Activated B cell treated with CpG ODN at 0.5 μM for 24 hours (primary cell): ENCODE measurements at regions not wholly inside any gene's neighbourhood (a gene's known extent, or its start where the extent isn't known, plus 50 kb on each side); places are given as distances from the start of the nearest gene placed in this dataset.

Experiments
- ATAC-seq: fragments of 200-7000 bp; cut with Tn5 transposase; one replicate; pipeline ENCODE4 v1.10.0; 2021; ENCODE audit warnings: low read depth, mild to moderate bottlenecking, moderate library complexity
- CTCF ChIA-PET: fragments of 350-600 bp; sonication (Branson Sonifier 250); formaldehyde crosslinking; loops from one replicate; lab custom pipeline; 2021; ENCODE audit warnings: antibody characterized with exemption; lab: Charles Lee
- POLR2A ChIA-PET: fragments of 350-600 bp; sonication (Branson Sonifier 250); formaldehyde crosslinking; loops from one replicate; lab custom pipeline; 2021; ENCODE audit warnings: antibody characterized with exemption; lab: Charles Lee
- DNase-seq: peaks from one replicate; pipeline ENCODE4 v3.0.0; 2022
- H3K27ac Mint-ChIP-seq: one replicate; pipeline ENCODE4 v1.8.0; 2020; ENCODE audit warnings: mixed read lengths
- H3K27me3 Mint-ChIP-seq: one replicate; pipeline ENCODE4 v1.8.0; 2021; ENCODE audit warnings: mixed read lengths
- H3K36me3 Mint-ChIP-seq: one replicate; pipeline ENCODE4 v1.8.0; 2021; ENCODE audit warnings: low read depth, mixed read lengths
- H3K4me1 Mint-ChIP-seq: one replicate; pipeline ENCODE4 v1.8.0; 2021; ENCODE audit warnings: mixed read lengths
- H3K4me3 Mint-ChIP-seq: one replicate; pipeline ENCODE4 v1.8.0; 2020; ENCODE audit warnings: mild to moderate bottlenecking, mixed read lengths
- H3K9me3 Mint-ChIP-seq: one replicate; pipeline ENCODE4 v1.8.0; 2020; ENCODE audit warnings: mixed read lengths
- CTCF ChIP-seq: fragments of 200-600 bp; IDR thresholded peaks from one replicate; pipeline ENCODE4 v1.8.0; 2022; ENCODE audit warnings: antibody characterized with exemption, mild to moderate bottlenecking
- intact Hi-C: fragments of 100-400 bp; cut with micrococcal nuclease; formaldehyde crosslinking; loops from one replicate; pipeline ENCODE4 v1.15.1; 2024

DNA sequence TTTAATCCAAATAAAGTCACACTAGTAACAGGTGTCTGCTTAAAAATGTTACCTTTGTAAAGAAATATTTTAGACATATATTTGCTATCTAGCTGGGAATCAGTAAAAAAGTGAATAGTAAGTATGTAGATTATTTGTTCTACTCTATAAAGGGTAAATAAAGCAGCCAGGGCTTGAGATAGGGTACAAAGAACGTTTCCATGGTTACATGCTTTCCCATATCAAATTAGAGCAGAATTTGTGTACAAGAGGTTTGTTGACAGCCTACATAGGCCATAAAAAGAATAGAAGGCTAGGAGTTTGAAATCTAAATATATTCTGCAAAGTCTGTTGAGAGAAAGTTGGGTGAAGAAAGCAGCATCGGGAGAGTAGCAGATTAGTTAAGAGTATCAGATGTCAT, 160.9 kb upstream of the POU5F2 start:
- no peaks in the 10 kb centered on the region for H3K9me3 Mint-ChIP-seq
- H3K27me3 Mint-ChIP-seq: no peaks in the 10 kb centered on the region
- H3K4me1 Mint-ChIP-seq: no peaks in the 10 kb centered on the region
- no peak for DNase-seq
- ChIA-PET POLR2A (no interaction called here), CTCF (no interaction called here)
- ATAC-seq: no peak
- intact Hi-C loops: no loop called here
- H3K36me3 Mint-ChIP-seq: peaks cover 5% of the 10 kb centered on the region
- H3K4me3 Mint-ChIP-seq: no peak overlapping the region
- H3K27ac Mint-ChIP-seq: no peak overlapping the region
- no peak for TF ChIP-seq CTCF

DNA sequence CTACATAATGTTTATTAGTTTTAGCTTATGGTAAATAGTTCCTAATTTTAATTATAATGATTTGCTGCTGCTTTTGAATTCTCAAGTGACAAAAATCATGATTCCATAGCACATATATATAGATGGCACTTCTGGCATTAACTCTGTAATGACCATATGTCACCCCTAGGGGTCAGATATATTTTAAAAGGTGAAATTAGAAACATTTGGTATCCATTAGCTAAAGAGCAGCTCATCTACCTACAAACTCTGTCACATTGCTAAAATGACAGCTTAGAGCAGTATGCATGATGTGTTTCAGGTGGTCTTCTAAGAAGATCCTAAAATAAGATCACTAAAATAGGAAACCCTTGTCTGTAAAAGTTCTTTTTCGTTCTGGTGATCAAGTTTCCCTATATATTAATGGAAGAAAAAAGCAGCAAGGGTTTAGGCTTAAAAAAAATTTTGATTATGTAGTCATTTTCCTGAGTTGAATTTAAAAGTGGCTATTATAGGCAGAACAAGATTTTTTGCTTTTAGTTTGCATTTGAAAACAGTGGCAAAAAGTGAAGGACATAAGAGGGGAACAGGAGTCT, 157.7 kb upstream of the POU5F2 start:
- intact Hi-C loops: no loop called here
- ChIA-PET CTCF (interaction anchor here (1.6 kb wide), 2 partner anchors 13 to 839 kb away, joined by 3 to 5 read pairs; no protein-coding TSS in a partner anchor), POLR2A (no interaction called here)
- Mint-ChIP-seq H3K4me3 (no peak overlapping the region), H3K4me1 (no peaks in the 10 kb centered on the region), H3K27me3 (no peaks in the 10 kb centered on the region), H3K27ac (no peak overlapping the region), H3K9me3 (no peaks in the 10 kb centered on the region), H3K36me3 (peaks cover 11% of the 10 kb centered on the region)
- ATAC-seq (no peak), DNase-seq (no peak)
- TF ChIP-seq CTCF: no peak

- ChIA-PET POLR2A (no interaction called here), CTCF (no interaction called here)
- Mint-ChIP-seq H3K9me3 (no peaks in the 10 kb centered on the region), H3K36me3 (peaks cover 8% of the 10 kb centered on the region), H3K4me3 (no peak overlapping the region), H3K4me1 (no peaks in the 10 kb centered on the region), H3K27ac (no peak overlapping the region), H3K27me3 (no peaks in the 10 kb centered on the region)
- ATAC-seq: no peak
- TF ChIP-seq CTCF: no peak
- intact Hi-C loops: no loop called here
- no peak for DNase-seq
These were observed 153.4 kb upstream of the POU5F2 start for GRCh38 chr5:93894601-93895354.

DNA sequence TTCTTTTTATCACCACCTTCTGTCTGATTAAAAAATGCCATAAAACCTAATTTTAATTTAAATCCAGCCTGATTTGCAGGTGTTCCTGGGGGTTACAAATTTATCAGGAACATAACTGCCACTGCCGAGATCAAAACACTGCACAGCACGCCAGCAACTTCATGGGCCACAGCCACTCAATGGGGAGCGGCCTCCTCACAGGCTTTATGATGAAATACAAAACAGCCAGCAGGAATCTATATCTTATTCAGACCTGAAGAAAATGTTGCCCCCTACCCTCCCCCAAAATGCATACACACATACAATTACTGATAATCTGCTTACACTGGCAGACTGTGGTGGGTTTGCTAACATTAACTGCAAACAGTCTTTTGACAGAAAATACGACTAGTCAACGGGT, 151.7 kb upstream of the POU5F2 start:
- intact Hi-C loops: no loop called here
- Mint-ChIP-seq H3K27me3 (no peaks in the 10 kb centered on the region), H3K36me3 (peaks cover 8% of the 10 kb centered on the region), H3K4me1 (no peaks in the 10 kb centered on the region), H3K4me3 (no peak overlapping the region), H3K9me3 (no peaks in the 10 kb centered on the region), H3K27ac (no peak overlapping the region)
- POLR2A ChIA-PET: no interaction called here
- ATAC-seq (no peak), DNase-seq (no peak)
- CTCF ChIA-PET: no interaction called here
- TF ChIP-seq CTCF: no peak

- peaks cover 4% of the 10 kb centered on the region for H3K4me1 Mint-ChIP-seq
These were observed 151.1 kb upstream of the POU5F2 start for GRCh38 chr5:93892481-93892880.

More at GRCh38 chr5:93892481-93892880, 151.1 kb upstream of the POU5F2 start:
- POLR2A ChIA-PET: no interaction called here
- no peak overlapping the region for H3K27ac Mint-ChIP-seq
- intact Hi-C loops: no loop called here
- peaks cover 8% of the 10 kb centered on the region for H3K36me3 Mint-ChIP-seq
- no peaks in the 10 kb centered on the region for H3K27me3 Mint-ChIP-seq
- DNase-seq (no peak), ATAC-seq (no peak)
- H3K4me3 Mint-ChIP-seq: no peak overlapping the region
- CTCF ChIA-PET: no interaction called here
- no peak for TF ChIP-seq CTCF
- no peaks in the 10 kb centered on the region for H3K9me3 Mint-ChIP-seq
